ENCODE measurements at regions not wholly inside any gene's neighbourhood (a gene's known extent, or its start where the extent isn't known, plus 50 kb on each side); places are given as distances from the start of the nearest gene placed in this dataset.

DNA sequence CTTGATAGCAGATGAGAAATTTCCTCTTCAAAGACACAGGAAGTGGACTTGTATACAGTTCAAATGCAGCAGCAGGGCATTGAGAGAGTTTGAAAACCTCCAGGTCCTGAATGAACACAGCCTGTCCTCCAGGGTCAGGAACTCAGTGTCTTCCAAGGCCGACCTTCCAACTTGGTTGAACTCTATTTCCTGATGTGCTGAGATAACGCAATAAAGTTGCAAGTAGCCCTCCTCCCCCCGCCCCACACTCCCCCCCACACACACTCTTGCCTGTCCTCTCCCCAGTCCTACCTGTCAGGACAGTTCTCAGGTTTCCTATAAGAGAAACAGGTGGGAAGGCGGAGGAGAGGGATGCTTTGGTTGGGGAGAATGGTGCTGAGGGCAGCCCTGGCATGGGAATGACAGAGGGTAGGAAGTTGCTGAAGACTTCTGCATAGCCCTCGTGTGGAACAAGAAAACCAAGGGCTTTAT lies 90.0 kb downstream of the CCDC71L start:
- TF ChIP-seq, protein P1, sequence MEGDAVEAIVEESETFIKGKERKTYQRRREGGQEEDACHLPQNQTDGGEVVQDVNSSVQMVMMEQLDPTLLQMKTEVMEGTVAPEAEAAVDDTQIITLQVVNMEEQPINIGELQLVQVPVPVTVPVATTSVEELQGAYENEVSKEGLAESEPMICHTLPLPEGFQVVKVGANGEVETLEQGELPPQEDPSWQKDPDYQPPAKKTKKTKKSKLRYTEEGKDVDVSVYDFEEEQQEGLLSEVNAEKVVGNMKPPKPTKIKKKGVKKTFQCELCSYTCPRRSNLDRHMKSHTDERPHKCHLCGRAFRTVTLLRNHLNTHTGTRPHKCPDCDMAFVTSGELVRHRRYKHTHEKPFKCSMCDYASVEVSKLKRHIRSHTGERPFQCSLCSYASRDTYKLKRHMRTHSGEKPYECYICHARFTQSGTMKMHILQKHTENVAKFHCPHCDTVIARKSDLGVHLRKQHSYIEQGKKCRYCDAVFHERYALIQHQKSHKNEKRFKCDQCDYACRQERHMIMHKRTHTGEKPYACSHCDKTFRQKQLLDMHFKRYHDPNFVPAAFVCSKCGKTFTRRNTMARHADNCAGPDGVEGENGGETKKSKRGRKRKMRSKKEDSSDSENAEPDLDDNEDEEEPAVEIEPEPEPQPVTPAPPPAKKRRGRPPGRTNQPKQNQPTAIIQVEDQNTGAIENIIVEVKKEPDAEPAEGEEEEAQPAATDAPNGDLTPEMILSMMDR (IDR thresholded peaks at IDR 0.05) = no peak
- no peak for TF ChIP-seq EP300 (IDR thresholded peaks at IDR 0.05; ENCODE audit: low read depth)
- TF ChIP-seq POLR2A (IDR thresholded peaks at IDR 0.05) = no peak
- no peak for TF ChIP-seq POLR2AphosphoS5 (IDR thresholded peaks at IDR 0.05)
